ENCODE measurements at regions not wholly inside any gene's neighbourhood (a gene's known extent, or its start where the extent isn't known, plus 50 kb on each side); places are given as distances from the start of the nearest gene placed in this dataset.

- ATAC-seq (ENCODE audit: low read depth) = no peak
- H3K9ac ChIP-seq (ENCODE audit: low read length) = no peak overlapping the region
- H3K27ac ChIP-seq (ENCODE audit: low read length in 2 of 2) = no peak overlapping the region
- no peaks in the 10 kb centered on the region for H3K4me1 ChIP-seq (ENCODE audit: control insufficient read depth in 2 of 2, insufficient read depth in 2 of 2, low read length in 2 of 2)
- CTCF ChIA-PET = no interaction called here
- POLR2A ChIA-PET = no interaction called here
- H3K4me1 Mint-ChIP-seq = no peaks in the 10 kb centered on the region
- H3K4me3 ChIP-seq (ENCODE audit: control extremely low read depth in 1 of 5, extremely low read depth in 1 of 5, insufficient read depth in 1 of 5, low read depth in 2 of 5, low read length in 4 of 5) = no peak overlapping the region
- no peaks in the 10 kb centered on the region for H4K20me1 ChIP-seq (ENCODE audit: control insufficient read depth, insufficient read depth, low read length, poor library complexity, severe bottlenecking)
- WGBS (ENCODE audit: insufficient coverage) = 84% methylated on average over 2 of the region's 2 CpGs
- DNase-seq = no peak
- H3K27ac Mint-ChIP-seq = no peak overlapping the region
- TF ChIP-seq CTCF (IDR thresholded peaks at IDR 0.05) = no peak
- TF ChIP-seq EZH2 (IDR thresholded peaks at IDR 0.05; ENCODE audit: borderline replicate concordance, insufficient read depth, low read depth, low read length, poor library complexity, severe bottlenecking) = no peak
- H3K9me3 ChIP-seq (ENCODE audit: control extremely low read depth in 1 of 3, control insufficient read depth in 2 of 3, insufficient read depth in 1 of 3, low read length in 2 of 3) = no peaks in the 10 kb centered on the region
- no peak overlapping the region for H3K4me3 Mint-ChIP-seq
- no peak overlapping the region for H3K4me2 ChIP-seq (replicated peaks; ENCODE audit: low read depth, low read length, poor library complexity, severe bottlenecking)
- H2AFZ ChIP-seq (ENCODE audit: insufficient read depth, low read depth, low read length, poor library complexity, severe bottlenecking) = no peak overlapping the region
- H3K9me3 Mint-ChIP-seq (ENCODE audit: insufficient read depth) = no peaks in the 10 kb centered on the region
- H3K36me3 ChIP-seq (replicated peaks in 1 of 2; ENCODE audit: control extremely low read depth in 1 of 2, control insufficient read depth in 1 of 2, extremely low read depth in 1 of 2, insufficient read depth in 2 of 2, low read length in 1 of 2) = no peaks in the 10 kb centered on the region
- no peaks in the 10 kb centered on the region for H3K27me3 ChIP-seq (replicated peaks in 1 of 4; ENCODE audit: control extremely low read depth in 1 of 4, control insufficient read depth in 3 of 4, insufficient read depth in 4 of 4, low read length in 3 of 4)
- intact Hi-C loops (cut with micrococcal nuclease) = no loop called here
- H3K27me3 Mint-ChIP-seq = peaks cover 4% of the 10 kb centered on the region
- H3K79me2 ChIP-seq (ENCODE audit: control insufficient read depth, insufficient read depth, low read length) = no peaks in the 10 kb centered on the region
Measured at GRCh38 chr3:153573481-153573880, 411.5 kb downstream of the RAP2B start.

GRCh38 chr3:153574445-153574844 is 412.4 kb downstream of the RAP2B start:
- H3K9me3 ChIP-seq (ENCODE audit: control extremely low read depth in 1 of 3, control insufficient read depth in 2 of 3, insufficient read depth in 1 of 3, low read length in 2 of 3) = no peaks in the 10 kb centered on the region
- DNase-seq (no peak), ATAC-seq (ENCODE audit: low read depth) (no peak)
- H3K4me2 ChIP-seq (replicated peaks; ENCODE audit: low read depth, low read length, poor library complexity, severe bottlenecking) = no peak overlapping the region
- H2AFZ ChIP-seq (ENCODE audit: insufficient read depth, low read depth, low read length, poor library complexity, severe bottlenecking) = no peak overlapping the region
- no peak overlapping the region for H3K27ac Mint-ChIP-seq
- no CpG with 5 or more reads among the region's 2 CpGs for WGBS (ENCODE audit: insufficient coverage)
- no peaks in the 10 kb centered on the region for H3K4me1 Mint-ChIP-seq
- H3K27me3 Mint-ChIP-seq = peaks cover 4% of the 10 kb centered on the region
- H3K4me3 ChIP-seq (ENCODE audit: control extremely low read depth in 1 of 5, extremely low read depth in 1 of 5, insufficient read depth in 1 of 5, low read depth in 2 of 5, low read length in 4 of 5) = no peak overlapping the region
- H3K9ac ChIP-seq (ENCODE audit: low read length) = no peak overlapping the region
- no peaks in the 10 kb centered on the region for H3K4me1 ChIP-seq (ENCODE audit: control insufficient read depth in 2 of 2, insufficient read depth in 2 of 2, low read length in 2 of 2)
- no peak overlapping the region for H3K27ac ChIP-seq (ENCODE audit: low read length in 2 of 2)
- H3K36me3 ChIP-seq (replicated peaks in 1 of 2; ENCODE audit: control extremely low read depth in 1 of 2, control insufficient read depth in 1 of 2, extremely low read depth in 1 of 2, insufficient read depth in 2 of 2, low read length in 1 of 2) = no peaks in the 10 kb centered on the region
- CTCF ChIA-PET = no interaction called here
- no peaks in the 10 kb centered on the region for H3K79me2 ChIP-seq (ENCODE audit: control insufficient read depth, insufficient read depth, low read length)
- H3K27me3 ChIP-seq (replicated peaks in 1 of 4; ENCODE audit: control extremely low read depth in 1 of 4, control insufficient read depth in 3 of 4, insufficient read depth in 4 of 4, low read length in 3 of 4) = no peaks in the 10 kb centered on the region
- no peak overlapping the region for H3K4me3 Mint-ChIP-seq
- TF ChIP-seq CTCF (IDR thresholded peaks at IDR 0.05) (no peak), EZH2 (IDR thresholded peaks at IDR 0.05; ENCODE audit: borderline replicate concordance, insufficient read depth, low read depth, low read length, poor library complexity, severe bottlenecking) (no peak)
- POLR2A ChIA-PET = no interaction called here
- H4K20me1 ChIP-seq (ENCODE audit: control insufficient read depth, insufficient read depth, low read length, poor library complexity, severe bottlenecking) = no peaks in the 10 kb centered on the region
- intact Hi-C loops (cut with micrococcal nuclease) = no loop called here
- no peaks in the 10 kb centered on the region for H3K9me3 Mint-ChIP-seq (ENCODE audit: insufficient read depth)
